ENCODE measurements at regions not wholly inside any gene's neighbourhood (a gene's known extent, or its start where the extent isn't known, plus 50 kb on each side); places are given as distances from the start of the nearest gene placed in this dataset.

DNA sequence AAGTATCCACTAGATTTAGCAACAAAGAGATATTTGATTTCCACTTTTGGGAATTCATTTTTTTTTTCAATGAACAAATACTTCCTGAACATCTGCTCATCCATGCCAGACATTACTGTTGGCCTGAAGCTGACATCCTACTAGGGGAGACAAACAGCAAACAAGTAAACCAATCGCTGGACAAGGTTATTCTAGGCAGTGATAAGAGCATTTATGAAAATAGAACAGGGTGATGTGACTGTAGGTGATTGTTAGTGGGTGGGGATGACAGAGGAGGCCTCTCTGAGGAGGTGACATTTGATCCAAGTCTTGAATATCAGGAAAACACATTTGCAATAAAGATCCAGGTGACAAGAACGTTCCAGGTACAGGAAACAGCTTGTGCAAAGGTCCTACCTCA, 89.1 kb upstream of the FAM180A start:
- Histone ChIP-seq H3K27me3 (ENCODE audit: control insufficient read depth, insufficient read depth, low read length) (no peaks in the 10 kb centered on the region), H3K36me3 (ENCODE audit: control insufficient read depth, insufficient read depth, low read length) (no peaks in the 10 kb centered on the region), H3K4me3 (ENCODE audit: low read depth, low read length) (no peak overlapping the region)
- TF ChIP-seq, protein P1, sequence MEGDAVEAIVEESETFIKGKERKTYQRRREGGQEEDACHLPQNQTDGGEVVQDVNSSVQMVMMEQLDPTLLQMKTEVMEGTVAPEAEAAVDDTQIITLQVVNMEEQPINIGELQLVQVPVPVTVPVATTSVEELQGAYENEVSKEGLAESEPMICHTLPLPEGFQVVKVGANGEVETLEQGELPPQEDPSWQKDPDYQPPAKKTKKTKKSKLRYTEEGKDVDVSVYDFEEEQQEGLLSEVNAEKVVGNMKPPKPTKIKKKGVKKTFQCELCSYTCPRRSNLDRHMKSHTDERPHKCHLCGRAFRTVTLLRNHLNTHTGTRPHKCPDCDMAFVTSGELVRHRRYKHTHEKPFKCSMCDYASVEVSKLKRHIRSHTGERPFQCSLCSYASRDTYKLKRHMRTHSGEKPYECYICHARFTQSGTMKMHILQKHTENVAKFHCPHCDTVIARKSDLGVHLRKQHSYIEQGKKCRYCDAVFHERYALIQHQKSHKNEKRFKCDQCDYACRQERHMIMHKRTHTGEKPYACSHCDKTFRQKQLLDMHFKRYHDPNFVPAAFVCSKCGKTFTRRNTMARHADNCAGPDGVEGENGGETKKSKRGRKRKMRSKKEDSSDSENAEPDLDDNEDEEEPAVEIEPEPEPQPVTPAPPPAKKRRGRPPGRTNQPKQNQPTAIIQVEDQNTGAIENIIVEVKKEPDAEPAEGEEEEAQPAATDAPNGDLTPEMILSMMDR (IDR thresholded peaks at IDR 0.05; ENCODE audit: insufficient read depth, low read length, poor library complexity, severe bottlenecking), result no peak
- DNase-seq (ENCODE audit: low read depth), result no peak

DNA sequence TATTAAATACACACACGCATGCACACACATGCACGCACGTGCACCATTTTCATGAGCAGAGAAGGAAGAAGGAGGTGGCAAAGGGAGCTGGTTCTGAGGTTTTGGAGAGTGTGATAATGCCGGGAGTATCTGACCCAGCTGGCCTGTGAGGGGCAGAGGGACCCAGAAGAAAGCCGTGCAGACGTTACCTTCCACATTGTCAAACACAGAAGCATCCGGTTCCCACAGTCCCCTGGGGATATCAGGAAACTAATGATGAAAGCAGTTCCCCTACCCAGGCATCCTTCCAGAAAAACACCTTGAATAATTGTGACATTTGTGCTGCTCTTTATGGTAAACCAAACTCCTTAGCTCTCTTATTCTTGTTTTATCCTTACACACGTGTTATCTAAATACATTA, 85.7 kb upstream of the FAM180A start:
- no peaks in the 10 kb centered on the region for H3K27me3 ChIP-seq (ENCODE audit: control insufficient read depth, insufficient read depth, low read length)
- no peak for DNase-seq (ENCODE audit: low read depth)
- TF ChIP-seq, protein P1 (IDR thresholded peaks at IDR 0.05; ENCODE audit: insufficient read depth, low read length, poor library complexity, severe bottlenecking), result no peak

DNA sequence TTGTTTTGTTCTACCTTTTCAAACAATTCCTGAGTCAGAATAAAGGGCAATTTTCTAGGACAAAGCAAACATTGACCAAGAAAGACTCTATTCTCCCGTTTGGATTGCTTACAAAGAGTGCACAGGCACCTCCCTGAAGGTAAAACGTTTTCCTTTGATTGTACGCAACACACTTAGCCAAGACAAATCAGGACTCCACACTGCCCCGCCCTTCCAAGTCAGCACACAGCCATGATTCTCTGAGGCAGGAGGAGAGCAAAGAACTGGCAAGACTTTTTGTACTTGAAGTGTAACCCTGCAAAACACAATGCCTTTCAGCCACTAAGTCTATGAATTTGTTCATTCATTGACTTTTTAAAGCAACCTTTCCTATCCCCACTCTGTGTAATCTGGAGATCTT, 85.0 kb upstream of the FAM180A start:
- DNase-seq (ENCODE audit: low read depth), result no peak
- H3K36me3 ChIP-seq (ENCODE audit: control insufficient read depth, insufficient read depth, low read length), result no peaks in the 10 kb centered on the region
- no peaks in the 10 kb centered on the region for H3K27me3 ChIP-seq (ENCODE audit: control insufficient read depth, insufficient read depth, low read length)
- TF ChIP-seq, protein P1 (IDR thresholded peaks at IDR 0.05; ENCODE audit: insufficient read depth, low read length, poor library complexity, severe bottlenecking), result no peak
- no peak overlapping the region for H3K4me3 ChIP-seq (ENCODE audit: low read depth, low read length)

More for the DNA sequence above, 85.7 kb upstream of the FAM180A start:
- Histone ChIP-seq H3K36me3 (ENCODE audit: control insufficient read depth, insufficient read depth, low read length) (no peaks in the 10 kb centered on the region), H3K4me3 (ENCODE audit: low read depth, low read length) (no peak overlapping the region)

DNA sequence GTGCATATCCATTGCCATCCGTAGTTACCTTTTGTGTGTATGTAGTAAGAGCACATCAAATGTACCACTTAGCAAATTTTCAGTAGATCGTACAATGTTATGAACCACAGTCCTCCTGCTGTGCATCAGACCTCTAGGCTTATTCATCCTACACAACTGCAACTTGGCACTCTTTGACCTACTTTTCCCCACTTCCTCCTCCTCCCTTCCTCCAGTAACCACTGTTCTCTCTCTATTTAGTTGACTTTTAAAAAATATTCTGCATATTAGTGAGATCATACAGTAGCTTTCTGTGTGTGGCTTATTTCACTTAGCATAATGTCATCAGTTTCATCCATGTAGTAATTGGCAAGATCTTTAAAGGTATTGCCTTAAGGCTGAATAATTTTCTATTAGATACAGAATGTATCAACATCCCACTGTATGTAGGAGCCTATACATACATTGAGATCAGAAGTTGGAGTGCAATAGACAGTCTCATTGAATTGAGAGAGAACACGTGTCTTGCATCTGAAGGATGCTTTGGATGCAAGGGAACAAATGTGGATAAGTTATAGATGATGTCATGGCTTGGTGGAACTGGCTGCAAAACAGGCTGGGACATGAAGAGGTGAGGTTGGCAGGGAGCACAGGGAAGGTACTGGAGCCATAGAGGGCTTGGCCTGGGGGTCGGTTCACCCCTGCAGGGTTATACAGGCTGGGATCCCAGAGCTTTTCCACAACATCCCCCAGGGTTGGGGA, 83.0 kb upstream of the FAM180A start:
- Histone ChIP-seq H3K4me3 (ENCODE audit: low read depth, low read length) (no peak overlapping the region), H3K27me3 (ENCODE audit: control insufficient read depth, insufficient read depth, low read length) (no peaks in the 10 kb centered on the region), H3K36me3 (ENCODE audit: control insufficient read depth, insufficient read depth, low read length) (no peaks in the 10 kb centered on the region)
- TF ChIP-seq, protein P1 (IDR thresholded peaks at IDR 0.05; ENCODE audit: insufficient read depth, low read length, poor library complexity, severe bottlenecking), result no peak
- DNase-seq (ENCODE audit: low read depth), result no peak

DNA sequence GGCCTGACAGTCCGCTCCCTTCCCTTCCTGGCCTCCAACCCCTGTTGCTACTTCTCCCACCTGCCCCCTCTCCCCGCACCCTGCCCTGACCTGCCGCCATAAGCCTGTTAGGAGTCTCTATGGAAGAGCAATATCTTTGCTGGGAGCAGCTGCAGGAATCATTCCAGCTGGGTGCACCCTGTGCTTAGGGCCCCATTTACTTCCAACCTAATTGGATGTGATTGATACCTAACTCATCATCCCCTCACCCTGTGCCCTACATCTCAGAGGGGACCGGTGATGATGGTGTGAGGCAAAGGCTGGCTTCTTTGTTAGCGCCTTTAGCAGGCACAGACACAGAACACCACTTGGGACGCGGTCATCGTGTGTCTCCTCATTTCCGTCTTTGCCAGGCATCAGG, 80.0 kb upstream of the FAM180A start:
- Histone ChIP-seq H3K27me3 (ENCODE audit: control insufficient read depth, insufficient read depth, low read length) (no peaks in the 10 kb centered on the region), H3K4me3 (ENCODE audit: low read depth, low read length) (no peak overlapping the region), H3K36me3 (ENCODE audit: control insufficient read depth, insufficient read depth, low read length) (no peaks in the 10 kb centered on the region)
- DNase-seq (ENCODE audit: low read depth), result no peak
- TF ChIP-seq, protein P1 (IDR thresholded peaks at IDR 0.05; ENCODE audit: insufficient read depth, low read length, poor library complexity, severe bottlenecking), result no peak

DNA sequence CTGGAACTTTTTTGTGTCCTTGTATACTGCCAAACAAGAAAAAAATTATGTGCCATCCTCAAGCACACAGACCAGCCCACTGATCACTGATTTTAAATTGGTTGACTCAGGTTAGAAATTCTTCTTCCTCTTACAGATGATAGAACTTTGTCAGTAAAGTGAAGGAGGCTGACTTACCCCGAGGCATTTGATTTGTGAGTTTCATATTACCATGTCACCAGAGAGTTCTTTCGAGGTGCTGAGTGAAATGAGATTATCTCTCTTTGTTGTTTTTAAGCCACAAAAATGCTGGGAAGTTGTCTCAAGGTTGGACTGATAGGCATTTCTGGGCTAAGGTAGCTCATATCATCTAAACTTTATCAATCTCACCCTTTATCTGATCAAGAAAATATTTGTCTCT, 78.8 kb upstream of the FAM180A start:
- TF ChIP-seq, protein P1 (IDR thresholded peaks at IDR 0.05; ENCODE audit: insufficient read depth, low read length, poor library complexity, severe bottlenecking), result no peak
- Histone ChIP-seq H3K36me3 (ENCODE audit: control insufficient read depth, insufficient read depth, low read length) (no peaks in the 10 kb centered on the region), H3K27me3 (ENCODE audit: control insufficient read depth, insufficient read depth, low read length) (no peaks in the 10 kb centered on the region), H3K4me3 (ENCODE audit: low read depth, low read length) (no peak overlapping the region)
- DNase-seq (ENCODE audit: low read depth), result no peak

Data from kidney epithelial cell (primary cell).